Medulla oblongata (tissue), 1 donor: ENCODE measurements at regions not wholly inside any gene's neighbourhood (a gene's known extent, or its start where the extent isn't known, plus 50 kb on each side); places are given as distances from the start of the nearest gene placed in this dataset.
A peak's percentile ranks its signal among the peaks of the same experiment; 100 is the strongest.
"Not testable (repeated sequence)": the region's sequence is repeated elsewhere in the genome, so short reads cannot be mapped to it uniquely, and the experiment has no call there.

ENCODE experiments used
- DNase-seq: peaks from one replicate; pipeline ENCODE4 v3.0.0-alpha.2; 2015; ENCODE audit errors: extremely low spot score

DNA sequence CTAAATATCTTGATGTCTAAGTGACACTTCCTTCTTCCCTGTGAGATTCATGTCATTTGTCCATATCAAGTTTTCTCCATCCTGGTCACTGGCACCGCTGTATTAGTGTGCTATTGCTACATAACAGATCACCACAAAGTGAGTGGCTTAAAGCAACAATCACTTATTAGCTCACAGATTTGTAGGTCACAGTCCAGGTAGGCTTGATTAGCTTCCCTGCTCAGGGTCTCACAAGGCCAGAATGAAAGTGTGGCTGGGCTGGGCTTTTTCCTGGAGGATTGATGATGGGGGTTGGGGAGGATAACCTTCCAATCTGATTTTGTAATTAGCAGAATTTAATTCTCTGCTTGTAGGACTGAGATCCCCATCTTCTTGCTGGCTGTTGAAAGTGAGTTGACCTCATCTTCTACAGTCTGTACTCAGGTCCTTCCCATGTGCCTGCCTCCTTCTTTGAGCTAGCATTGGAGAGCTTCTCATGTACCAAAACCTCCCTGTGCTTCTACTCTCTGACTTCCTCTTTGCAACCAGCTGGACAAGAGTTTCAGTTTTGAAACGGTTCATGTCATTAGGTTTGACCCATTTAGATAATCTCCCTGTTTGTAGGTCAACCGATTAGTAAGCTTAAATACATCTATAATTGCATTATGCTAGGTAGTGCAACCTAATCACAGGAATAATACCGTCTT is 152.4 kb upstream of the MAN1A1 start:
- DNase-seq, result peak; percentile 5

DNA sequence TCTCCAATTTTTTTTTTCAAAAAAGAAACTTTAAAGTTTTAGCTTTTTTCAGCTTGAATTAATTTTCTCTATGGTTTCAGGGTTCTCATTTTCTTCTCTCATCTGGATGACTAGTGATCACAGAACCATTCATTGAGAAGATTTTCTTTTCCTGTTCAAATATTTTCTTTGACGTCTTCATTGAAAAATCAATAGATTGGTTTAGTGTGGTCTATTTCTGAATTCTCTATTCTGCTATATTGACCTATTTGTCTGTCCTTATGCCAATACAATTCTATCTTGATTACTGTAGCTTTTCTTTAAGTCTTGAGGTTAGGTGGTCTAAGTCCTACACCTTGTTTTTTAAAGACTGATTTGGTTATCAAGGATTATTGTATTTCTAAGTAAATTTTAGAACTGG is 150.2 kb upstream of the MAN1A1 start:
- DNase-seq, result no peak

DNA sequence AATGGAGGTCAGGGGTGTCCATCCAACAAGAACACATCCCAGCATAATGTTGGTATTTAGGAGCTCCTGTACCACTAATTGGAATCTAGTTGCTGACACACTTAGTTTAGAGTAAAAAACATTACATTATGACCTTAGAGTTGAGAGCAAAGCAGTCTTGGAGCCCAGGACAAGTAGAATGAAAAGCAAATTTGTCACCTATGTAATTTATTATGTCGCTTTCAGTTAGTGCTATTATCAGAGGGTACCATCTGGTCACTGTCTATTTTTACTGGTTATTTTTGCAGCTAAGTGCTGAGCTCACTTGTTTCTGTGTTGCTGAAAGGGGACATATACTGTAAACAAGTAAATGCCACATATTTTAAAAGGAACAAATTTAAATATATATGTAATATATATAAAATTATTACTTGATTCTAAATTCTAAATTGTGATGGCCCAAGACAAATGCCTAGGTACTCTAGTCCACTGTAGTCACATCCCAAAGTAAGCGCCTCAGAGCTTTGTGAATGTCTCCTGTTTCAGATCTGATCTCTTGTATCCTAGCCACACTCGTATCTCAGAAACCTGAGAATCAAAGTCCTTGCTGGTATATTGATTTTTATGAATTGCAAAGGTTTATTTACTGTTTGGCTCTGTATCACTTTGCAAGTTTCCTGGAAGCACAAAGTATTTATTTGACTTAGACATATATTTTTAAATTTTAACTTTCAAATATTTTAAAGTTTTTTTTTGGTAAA is 148.6 kb upstream of the MAN1A1 start:
- DNase-seq, result no peak

DNA sequence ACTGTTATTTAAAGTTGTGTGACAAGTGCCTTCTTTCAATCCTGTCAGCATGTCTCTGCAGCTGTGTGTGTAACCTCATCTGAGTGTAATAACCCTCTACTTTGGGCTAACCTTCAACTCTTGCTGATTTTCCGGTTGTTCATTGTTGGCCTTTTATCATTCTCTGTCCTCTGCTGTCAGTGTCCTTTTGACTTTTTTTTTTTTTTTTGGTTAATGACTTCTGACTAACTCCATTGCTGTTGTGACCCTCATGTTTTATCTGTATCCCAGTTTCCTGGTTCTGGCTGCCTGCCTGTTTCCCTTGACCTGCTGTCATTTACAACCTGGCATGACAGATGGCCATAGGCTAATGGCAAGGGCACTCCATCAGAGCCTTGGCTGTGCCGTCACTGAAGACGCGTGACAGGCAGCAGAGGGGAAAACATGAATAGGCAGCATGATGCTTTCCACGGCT is 145.7 kb upstream of the MAN1A1 start:
- no peak for DNase-seq

DNA sequence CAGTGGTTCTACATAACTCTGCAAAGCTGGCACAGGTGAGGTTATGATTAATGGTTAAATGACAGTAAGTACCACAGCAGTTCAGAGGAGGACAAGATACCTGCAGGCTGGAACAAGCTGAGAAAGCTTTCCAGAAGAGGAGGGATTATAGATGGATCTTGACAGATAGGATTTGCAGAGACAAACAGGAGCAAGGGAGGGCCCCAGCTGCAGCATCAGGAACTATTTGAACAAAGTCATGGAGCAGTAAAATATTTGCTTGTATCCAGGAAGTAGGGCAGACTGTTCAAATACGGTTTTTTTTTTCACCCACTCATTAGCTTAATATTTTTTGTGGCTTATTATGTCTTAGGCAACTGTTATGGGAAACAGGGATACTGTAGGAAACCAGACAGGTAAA is 144.4 kb upstream of the MAN1A1 start:
- DNase-seq, result no peak

DNA sequence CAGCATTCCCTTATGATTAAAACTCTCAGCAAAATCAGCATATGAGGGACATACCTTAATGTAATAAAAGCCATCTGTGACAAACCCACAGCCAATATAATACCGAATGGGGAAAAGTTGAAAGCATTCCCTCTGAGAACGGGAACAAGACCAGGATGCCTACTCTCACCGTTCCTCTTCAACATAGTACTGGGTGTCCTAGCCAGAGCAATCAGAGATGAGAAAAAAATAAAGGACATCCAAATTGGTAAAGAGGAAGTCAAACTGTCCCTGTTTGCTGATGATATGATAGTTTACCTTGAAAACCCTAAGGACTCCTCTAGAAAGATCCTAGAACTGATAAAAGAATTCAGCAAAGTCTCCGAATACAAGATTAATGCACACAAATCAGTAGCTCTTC is 141.6 kb upstream of the MAN1A1 start:
- not testable (repeated sequence) for DNase-seq

DNA sequence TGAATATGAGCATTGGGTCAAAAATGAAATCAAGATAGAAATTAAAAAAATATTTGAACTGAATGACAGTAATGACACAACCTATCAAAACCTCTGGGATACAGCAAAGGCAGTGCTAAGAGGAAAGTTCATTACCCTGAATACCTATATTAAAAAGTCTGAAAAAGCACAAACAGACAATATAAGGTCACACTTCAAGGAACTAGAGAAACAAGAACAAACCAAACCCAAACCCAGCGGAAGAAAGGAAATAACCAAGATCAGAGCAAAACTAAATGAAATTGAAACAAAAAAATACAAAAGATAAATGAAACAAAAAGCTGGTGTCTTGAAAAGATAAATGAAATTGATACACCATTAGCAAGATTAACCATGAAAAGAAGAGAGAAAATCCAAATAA is 140.5 kb upstream of the MAN1A1 start:
- DNase-seq, result not testable (repeated sequence)

DNA sequence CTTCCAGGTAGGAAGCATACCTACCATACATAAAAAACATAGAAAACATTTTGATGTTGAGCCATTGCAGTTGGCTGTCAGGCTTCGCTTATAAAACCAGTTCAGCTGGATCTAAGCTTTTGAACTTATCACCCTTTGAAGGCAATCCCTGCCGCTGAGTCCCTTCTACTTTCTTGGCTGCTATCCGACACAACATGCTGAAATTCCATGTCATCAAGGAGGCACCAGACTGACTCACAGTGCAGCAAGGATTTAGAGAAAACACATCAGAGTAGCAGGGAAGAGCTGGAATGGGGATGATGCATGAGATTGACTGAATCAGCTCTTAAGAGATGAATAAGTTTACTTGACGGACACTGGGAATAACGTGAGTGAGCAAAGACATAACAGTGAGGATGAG is 135.0 kb upstream of the MAN1A1 start:
- no peak for DNase-seq

DNA sequence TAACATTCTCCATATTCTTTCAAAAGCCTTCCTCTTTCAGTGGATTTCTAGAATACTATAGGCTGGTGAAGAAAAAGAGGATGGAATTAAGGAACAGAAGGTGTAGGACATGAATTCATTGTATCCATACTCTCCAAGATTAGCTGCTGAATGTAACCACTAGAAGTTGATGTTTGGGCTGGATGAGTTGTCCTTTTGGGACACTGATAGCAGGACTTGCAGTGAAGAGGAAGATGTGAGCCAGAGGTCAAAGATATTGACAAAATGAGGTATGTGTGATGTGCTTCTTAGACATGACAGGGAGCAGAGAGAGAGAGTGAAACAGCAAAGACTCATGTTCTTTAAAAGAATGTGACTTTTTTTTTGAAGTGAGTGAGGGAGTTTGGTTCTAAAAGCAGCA is 134.3 kb upstream of the MAN1A1 start:
- no peak for DNase-seq

DNA sequence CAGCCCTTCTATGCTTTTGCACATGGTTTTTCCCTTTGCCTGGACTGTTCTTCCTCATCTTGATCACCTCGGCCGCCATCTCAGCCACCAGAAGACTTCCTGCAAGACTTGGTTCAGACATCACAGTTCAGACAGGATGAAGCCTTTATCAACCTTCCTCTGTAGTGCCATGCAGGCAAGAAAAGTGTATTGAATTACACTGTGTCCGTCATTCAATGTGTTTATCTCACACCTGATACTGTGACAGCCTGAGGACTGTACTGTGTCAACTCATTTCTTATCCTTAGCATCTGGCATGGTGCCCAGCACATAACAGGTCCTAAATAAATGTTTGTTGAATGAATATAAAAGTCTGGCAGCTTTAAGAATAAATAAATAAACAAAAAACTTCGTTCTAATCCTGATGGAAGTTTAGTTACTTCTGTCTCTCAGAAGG is 133.3 kb upstream of the MAN1A1 start:
- DNase-seq, result no peak

DNA sequence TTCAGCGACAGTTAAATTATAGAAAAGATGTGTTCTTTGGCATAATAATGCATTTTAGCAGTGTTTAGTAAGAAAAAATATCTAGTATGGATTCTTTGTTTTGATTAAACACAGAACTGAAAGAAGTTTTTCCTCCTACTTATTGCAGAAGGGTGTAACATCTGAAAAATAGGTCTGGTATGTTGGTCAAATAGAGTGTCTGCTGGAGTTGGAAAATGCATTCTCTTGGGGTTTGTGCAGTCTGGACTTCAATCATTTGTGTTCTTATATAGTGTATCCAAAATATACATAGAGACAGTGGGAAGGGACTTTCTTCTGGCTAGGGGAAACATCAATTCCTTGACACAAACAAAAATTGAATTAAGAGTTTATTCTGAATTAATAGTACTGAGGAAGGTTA is 132.4 kb upstream of the MAN1A1 start:
- DNase-seq, result no peak

DNA sequence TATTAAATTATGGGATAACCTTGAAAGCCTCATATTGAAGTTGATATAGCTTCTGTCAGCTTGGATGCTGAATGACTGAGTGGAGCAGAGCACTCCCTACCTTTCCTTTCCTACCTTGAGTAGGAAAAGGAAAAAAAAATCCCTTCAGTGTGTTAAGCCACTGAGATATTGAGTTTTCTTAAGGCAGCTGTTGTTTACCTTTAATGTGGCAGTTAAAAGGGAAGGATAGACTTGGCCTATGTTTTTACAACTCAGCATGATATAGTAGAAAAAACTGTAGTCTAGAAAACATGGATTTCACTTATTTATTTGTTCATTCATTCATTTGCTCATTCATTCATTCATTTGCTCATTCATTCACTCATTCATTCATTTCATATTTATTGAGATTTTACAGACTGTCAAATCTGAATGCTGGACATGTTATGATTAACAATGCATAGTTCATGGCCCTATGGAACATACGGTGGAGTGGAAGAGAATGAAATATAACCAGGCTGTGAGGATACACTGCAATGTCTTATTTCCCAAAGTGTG is 131.5 kb upstream of the MAN1A1 start:
- DNase-seq, result no peak

DNA sequence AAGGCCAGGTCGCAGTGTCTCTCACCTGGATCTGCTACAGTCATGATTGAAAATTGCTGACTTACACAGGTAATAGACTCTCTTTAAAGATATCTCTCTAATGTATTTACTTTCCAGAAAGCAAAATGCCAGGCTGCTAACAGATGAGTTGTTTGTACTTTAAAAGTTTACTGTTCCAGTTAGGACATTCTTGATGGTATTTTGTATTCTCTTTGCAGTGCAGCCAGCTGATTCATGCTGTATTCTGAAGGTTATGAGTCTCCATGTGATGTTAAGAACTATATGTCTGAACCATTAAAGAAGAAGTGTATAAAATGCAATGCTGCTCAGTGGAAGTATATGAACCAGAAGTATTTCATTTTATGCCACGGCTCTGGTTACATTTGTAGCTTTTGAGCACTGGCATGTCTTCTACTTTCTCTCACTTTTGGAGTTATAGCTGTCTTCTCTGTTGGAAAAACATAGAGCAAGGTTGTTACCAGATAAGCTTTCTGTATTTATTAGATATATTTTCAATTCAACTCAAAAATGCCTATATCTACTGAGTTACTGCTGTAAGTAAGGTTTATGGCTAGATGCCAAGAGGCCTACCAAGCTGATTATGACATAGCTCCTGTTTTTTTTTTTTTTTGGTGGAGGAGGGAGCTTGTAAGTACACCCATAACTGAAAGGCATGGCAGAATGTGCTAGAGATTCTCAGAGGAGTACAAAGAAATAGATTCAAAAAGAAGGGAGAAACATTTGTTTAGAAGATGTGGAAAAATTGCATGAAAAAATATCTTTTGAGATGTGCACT is 130.5 kb upstream of the MAN1A1 start:
- no peak for DNase-seq

DNA sequence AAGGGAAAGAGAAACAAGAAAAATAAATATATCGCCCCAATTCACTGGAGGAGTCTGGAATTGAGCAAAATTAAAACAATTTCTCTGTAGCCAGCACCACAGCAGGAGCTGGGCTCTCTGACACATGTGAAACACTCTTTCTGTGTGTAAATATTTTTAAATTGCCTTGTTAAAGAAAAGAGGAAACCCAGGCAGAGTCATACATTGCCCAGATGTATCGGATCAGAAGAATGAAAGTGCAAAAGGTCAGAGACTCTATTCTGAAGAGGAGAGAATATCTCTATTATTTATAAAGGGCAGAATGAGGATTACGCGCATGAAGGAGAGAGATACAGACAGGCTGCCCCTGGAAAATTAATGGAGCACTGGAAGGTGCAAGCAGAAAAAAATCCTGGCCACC is 127.0 kb upstream of the MAN1A1 start:
- DNase-seq, result no peak

DNA sequence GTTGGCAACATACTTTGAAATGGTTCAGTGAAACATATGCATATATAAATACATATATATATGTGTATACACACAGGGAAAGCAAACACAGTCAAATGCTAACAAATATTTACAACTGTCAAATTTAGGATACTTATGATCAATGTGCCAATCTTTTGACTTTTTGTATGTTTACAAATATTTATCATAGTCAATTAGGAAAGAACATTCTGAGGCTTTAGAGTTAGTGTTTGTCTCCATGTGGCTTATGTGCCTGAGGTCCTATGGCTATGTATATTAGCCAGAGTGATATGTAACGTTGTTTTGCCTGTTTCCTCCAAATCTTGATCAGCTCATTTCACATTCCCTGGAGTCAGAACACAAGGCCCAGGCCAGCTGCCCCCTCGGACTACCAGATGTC is 126.5 kb upstream of the MAN1A1 start:
- no peak for DNase-seq

DNA sequence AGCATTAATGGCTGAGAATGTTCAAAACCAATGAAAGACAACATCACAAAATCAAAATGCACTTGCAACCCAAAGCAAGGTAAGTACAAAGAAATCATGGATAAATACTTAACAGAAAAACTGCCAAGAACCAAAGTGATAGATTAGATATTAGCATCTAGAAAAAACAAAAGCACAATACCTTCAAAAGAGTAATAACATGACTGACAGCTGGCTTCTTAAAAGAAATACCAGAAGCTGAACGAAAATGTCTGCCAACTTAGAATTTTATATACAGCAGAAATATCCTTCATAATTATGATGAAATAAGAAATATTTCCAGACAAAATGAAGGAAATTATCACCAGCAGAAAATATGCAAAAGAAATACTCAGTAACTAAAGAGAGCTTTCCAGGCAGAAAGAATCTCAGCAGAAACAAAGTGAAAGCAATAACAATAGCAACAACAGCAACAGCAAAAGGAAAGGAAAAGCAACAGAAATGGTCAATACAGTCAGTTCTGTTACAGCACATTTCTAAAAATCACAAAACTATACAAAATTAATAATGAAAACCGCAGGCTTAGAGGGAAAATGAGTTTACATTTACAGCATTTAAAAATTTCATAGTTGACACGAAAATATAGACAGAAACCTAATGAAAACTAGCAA is 121.5 kb upstream of the MAN1A1 start:
- DNase-seq, result no peak

DNA sequence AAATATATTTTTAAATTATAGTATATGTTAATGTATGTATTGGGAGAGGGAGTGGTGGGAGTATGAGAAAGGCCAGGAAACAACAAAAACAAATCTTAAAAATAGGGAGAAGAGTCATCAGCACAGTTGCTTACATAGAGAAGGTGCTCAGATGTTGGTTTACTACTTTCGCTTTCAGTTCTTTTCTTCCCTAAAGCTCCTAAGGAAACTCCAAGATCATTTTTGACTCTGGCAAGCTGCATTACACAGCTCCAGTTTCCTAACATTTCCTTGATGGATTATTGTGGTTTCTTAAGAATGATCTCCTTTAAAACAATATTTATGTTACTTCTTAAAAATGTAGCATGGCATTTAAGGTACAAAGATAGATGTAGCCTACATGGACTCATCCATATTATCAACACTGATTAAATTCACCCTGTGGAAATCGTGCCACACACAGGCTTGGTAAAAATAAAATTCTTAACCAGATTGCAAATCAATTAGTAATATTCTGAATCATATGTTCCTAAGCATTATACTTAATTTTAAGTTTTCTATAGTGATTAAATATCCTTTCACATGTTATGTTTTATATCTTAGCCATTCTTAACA is 118.0 kb upstream of the MAN1A1 start:
- DNase-seq, result no peak

DNA sequence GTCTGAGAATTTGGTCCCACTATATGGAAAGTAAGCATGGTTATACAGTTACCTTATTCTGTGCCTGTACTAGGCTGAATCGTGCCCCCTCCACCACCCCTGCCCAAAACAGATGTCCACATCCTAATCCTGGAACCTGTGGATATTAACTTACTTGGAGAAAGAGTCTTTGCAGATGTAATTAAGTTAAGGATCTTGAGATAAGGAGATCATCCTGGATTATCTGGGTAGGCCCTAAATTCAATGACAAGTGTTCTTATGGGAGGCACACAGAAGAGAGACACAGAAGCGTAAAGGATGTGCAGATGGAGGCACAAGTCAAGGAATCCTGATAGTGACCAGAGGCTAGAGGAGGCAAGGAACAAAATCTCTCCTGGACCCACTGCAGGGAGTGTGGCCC is 116.7 kb upstream of the MAN1A1 start:
- no peak for DNase-seq

DNA sequence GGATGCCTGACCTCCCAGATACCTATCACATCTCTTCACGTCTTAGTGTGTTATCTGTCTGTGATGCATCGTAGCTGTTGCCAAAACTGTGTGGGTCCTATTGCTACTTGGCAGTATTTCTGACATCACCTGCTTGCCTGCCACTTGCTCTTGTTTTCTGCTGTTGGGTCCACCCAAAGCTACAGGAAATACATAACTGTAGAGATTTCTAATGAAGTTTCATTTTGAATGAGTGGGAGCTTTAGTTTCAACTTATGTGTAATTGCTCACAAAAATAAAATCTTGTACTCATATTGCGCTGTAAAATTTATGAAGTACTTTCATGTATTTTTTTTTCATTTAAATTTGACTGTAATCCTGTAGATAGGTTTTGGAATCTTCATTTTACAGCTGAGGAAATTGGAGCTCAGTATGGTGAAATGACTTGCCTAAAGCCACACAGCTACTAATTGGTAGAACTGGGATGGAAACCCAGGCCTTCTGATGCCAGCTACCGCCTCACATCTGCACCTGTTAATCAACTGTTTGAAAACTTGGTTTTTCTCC is 113.6 kb upstream of the MAN1A1 start:
- DNase-seq, result no peak

DNA sequence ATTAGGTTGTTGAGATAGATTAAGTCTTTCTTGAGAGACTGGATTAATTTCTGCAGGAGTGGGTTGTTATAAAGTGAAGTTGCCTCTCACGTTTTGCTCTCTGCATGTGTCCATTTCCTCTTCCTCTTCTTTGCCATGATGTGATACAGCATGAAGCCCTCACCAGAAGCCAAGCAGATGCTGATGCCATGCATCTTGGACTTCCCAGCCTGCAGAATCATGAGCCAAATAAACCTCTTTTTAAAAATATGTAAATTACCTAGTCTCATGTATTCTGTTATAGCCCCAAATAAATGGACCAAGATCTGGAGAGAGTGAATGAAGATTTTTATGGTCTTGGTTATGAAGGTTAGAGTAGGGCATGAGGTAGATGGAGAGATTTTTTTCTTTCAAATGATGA is 111.6 kb upstream of the MAN1A1 start:
- no peak for DNase-seq
